CD4-positive, alpha-beta T cell (primary cell): ENCODE measurements at regions not wholly inside any gene's neighbourhood (a gene's known extent, or its start where the extent isn't known, plus 50 kb on each side); places are given as distances from the start of the nearest gene placed in this dataset.

Experiments used
- ATAC-seq: fragments of 200-7000 bp; cut with Tn5 transposase; one replicate; pipeline ENCODE4 v1.10.0; 2022; ENCODE audit warnings: mild to moderate bottlenecking; ENCODE audit not compliant: poor library complexity
- CTCF ChIA-PET: fragments of 350-600 bp; sonication (Branson Sonifier 250); formaldehyde crosslinking; loops from one replicate; lab custom pipeline; 2021; ENCODE audit warnings: antibody characterized with exemption, inconsistent platforms; lab: Charles Lee
- POLR2A ChIA-PET: fragments of 350-600 bp; sonication (Branson Sonifier 250); formaldehyde crosslinking; loops from one replicate; lab custom pipeline; 2021; ENCODE audit warnings: antibody characterized with exemption, inconsistent platforms; lab: Charles Lee
- DNase-seq, 14 experiments: peaks; one replicate each; pipeline ENCODE4 v3.0.0-alpha.2; 2013 to 2020; ENCODE audit warnings: mixed read lengths in 2 of 14
- H3K27ac ChIP-seq, 2 donors: one replicate each; pipeline versions ENCODE4 v1.5.1 to v1.7.0; 2013; ENCODE audit warnings: low read length in 2 of 2, low read depth in 1 of 2, mild to moderate bottlenecking in 1 of 2
- H3K27me3 ChIP-seq, 2 experiments: 1 replicate in 1 of 2; 2 replicates in 1 of 2; pipeline versions ENCODE4 v1.6.1 to v1.7.0; 2013; ENCODE audit warnings: low read length in 2 of 2, control low read depth in 1 of 2, mild to moderate bottlenecking in 1 of 2, moderate library complexity in 1 of 2; ENCODE audit not compliant: insufficient read depth in 2 of 2, control insufficient read depth in 1 of 2
- H3K36me3 ChIP-seq: one replicate; pipeline ENCODE4 v1.6.1; 2013; ENCODE audit warnings: low read length, control low read depth; ENCODE audit not compliant: insufficient read depth
- H3K4me1 ChIP-seq: one replicate; pipeline ENCODE4 v1.6.1; 2013; ENCODE audit warnings: low read length, control low read depth; ENCODE audit not compliant: insufficient read depth
- H3K4me3 ChIP-seq: one replicate; pipeline ENCODE4 v1.5.1; 2013; ENCODE audit warnings: mild to moderate bottlenecking, low read length, moderate library complexity
- H3K9me3 ChIP-seq, 2 experiments: 1 replicate in 1 of 2; 2 replicates in 1 of 2; pipeline versions ENCODE4 v1.6.1 to v1.7.0; 2013; ENCODE audit warnings: low read length in 2 of 2, mild to moderate bottlenecking in 2 of 2, control low read depth in 1 of 2, moderate library complexity in 1 of 2; ENCODE audit not compliant: control insufficient read depth in 1 of 2, insufficient read depth in 1 of 2
- H3K27ac Mint-ChIP-seq: one replicate; pipeline ENCODE4 v1.8.0; 2020; ENCODE audit warnings: mixed read lengths
- H3K27me3 Mint-ChIP-seq: one replicate; pipeline ENCODE4 v1.8.0; 2021; ENCODE audit warnings: mixed read lengths
- H3K36me3 Mint-ChIP-seq: one replicate; pipeline ENCODE4 v1.8.0; 2021; ENCODE audit warnings: low read depth, mixed read lengths
- H3K4me1 Mint-ChIP-seq: one replicate; pipeline ENCODE4 v1.8.0; 2021; ENCODE audit warnings: low read depth, mixed read lengths
- H3K4me3 Mint-ChIP-seq: one replicate; pipeline ENCODE4 v1.8.0; 2020; ENCODE audit warnings: mild to moderate bottlenecking, mixed read lengths
- H3K9me3 Mint-ChIP-seq: one replicate; pipeline ENCODE4 v1.8.0; 2020; ENCODE audit warnings: mixed read lengths
- CTCF ChIP-seq: fragments of 200-600 bp; IDR thresholded peaks from one replicate; pipeline ENCODE4 v1.8.0; 2022; ENCODE audit warnings: antibody characterized with exemption, mild to moderate bottlenecking
- intact Hi-C, 2 experiments: fragments of 100-400 bp; cut with DNase I in 1 of 2; cut with micrococcal nuclease in 1 of 2; formaldehyde crosslinking; loops; one replicate each; pipeline versions ENCODE4 v1.15.1 to v1.9.0; 2023 to 2025; cut with DNase I, micrococcal nuclease

- no peaks in the 10 kb centered on the region for H3K4me1 ChIP-seq
- DNase-seq (no peak), ATAC-seq (no peak)
- Mint-ChIP-seq H3K27me3 (no peaks in the 10 kb centered on the region), H3K4me1 (no peaks in the 10 kb centered on the region), H3K27ac (no peak overlapping the region), H3K4me3 (no peak overlapping the region), H3K9me3 (peaks cover 4% of the 10 kb centered on the region), H3K36me3 (no peaks in the 10 kb centered on the region)
- CTCF ChIA-PET, result no interaction called here
- H3K36me3 ChIP-seq, result no peaks in the 10 kb centered on the region
- intact Hi-C loops, result no loop called here
- H3K9me3 ChIP-seq, result peaks cover 0 to 4% of the 10 kb centered on the region in 2 experiments
- no peak overlapping the region for H3K27ac ChIP-seq
- TF ChIP-seq CTCF, result no peak
- no peaks in the 10 kb centered on the region for H3K27me3 ChIP-seq
- no peak overlapping the region for H3K4me3 ChIP-seq
- POLR2A ChIA-PET, result no interaction called here
Observed at GRCh38 chr10:65143723-65144122, 1622.5 kb downstream of the REEP3 start.

- Mint-ChIP-seq H3K4me1 (no peaks in the 10 kb centered on the region), H3K27me3 (no peaks in the 10 kb centered on the region), H3K4me3 (no peak overlapping the region), H3K9me3 (peaks cover 10% of the 10 kb centered on the region), H3K27ac (no peak overlapping the region), H3K36me3 (no peaks in the 10 kb centered on the region)
- no peaks in the 10 kb centered on the region for H3K4me1 ChIP-seq
- intact Hi-C loops, result no loop called here
- no peaks in the 10 kb centered on the region for H3K36me3 ChIP-seq
- H3K27me3 ChIP-seq, result no peaks in the 10 kb centered on the region
- DNase-seq, result no peak
- no peak for ATAC-seq
- H3K9me3 ChIP-seq, result peaks cover 0 to 4% of the 10 kb centered on the region in 2 experiments
- H3K27ac ChIP-seq, result no peak overlapping the region
- H3K4me3 ChIP-seq, result no peak overlapping the region
- ChIA-PET POLR2A (no interaction called here), CTCF (no interaction called here)
- TF ChIP-seq CTCF, result no peak
Observed at GRCh38 chr10:65149878-65150277, 1628.7 kb downstream of the REEP3 start.

GRCh38 chr10:65166272-65166671, 1645.1 kb downstream of the REEP3 start:
- peaks cover 0 to 4% of the 10 kb centered on the region in 2 experiments for H3K9me3 ChIP-seq
- peaks cover 7% of the 10 kb centered on the region for H3K9me3 Mint-ChIP-seq
- ATAC-seq (no peak), DNase-seq (no peak)
- ChIA-PET CTCF (no interaction called here), POLR2A (no interaction called here)
- no peaks in the 10 kb centered on the region for H3K27me3 ChIP-seq
- H3K4me3 ChIP-seq, result no peak overlapping the region
- no peak overlapping the region for H3K27ac Mint-ChIP-seq
- H3K4me3 Mint-ChIP-seq, result no peak overlapping the region
- no peaks in the 10 kb centered on the region for H3K27me3 Mint-ChIP-seq
- no peak overlapping the region for H3K27ac ChIP-seq
- H3K4me1 ChIP-seq, result no peaks in the 10 kb centered on the region
- H3K36me3 ChIP-seq, result no peaks in the 10 kb centered on the region
- no peaks in the 10 kb centered on the region for H3K36me3 Mint-ChIP-seq
- intact Hi-C loops, result no loop called here
- no peaks in the 10 kb centered on the region for H3K4me1 Mint-ChIP-seq
- TF ChIP-seq CTCF, result no peak
